Liver (tissue), 7 donors: ENCODE measurements at regions not wholly inside any gene's neighbourhood (a gene's known extent, or its start where the extent isn't known, plus 50 kb on each side); places are given as distances from the start of the nearest gene placed in this dataset.

Experiments
- DNase-seq: peaks from one replicate; pipeline ENCODE4 v3.0.0-alpha.2; 2017; ENCODE audit warnings: low spot score
- H3K27ac ChIP-seq, 2 donors: one replicate each; pipeline ENCODE4 v1.7.0; 2013; ENCODE audit warnings: inconsistent platforms in 2 of 2, low read length in 2 of 2, control low read depth in 1 of 2, low read depth in 1 of 2, mild to moderate bottlenecking in 1 of 2
- H3K27me3 ChIP-seq, 4 donors: one replicate each; pipeline versions ENCODE4 v1.6.1 to v1.7.0; 2013; ENCODE audit warnings: low read length in 3 of 4, inconsistent platforms in 1 of 4, mild to moderate bottlenecking in 1 of 4, moderate library complexity in 1 of 4; ENCODE audit not compliant: control insufficient read depth in 4 of 4, insufficient read depth in 4 of 4
- H3K36me3 ChIP-seq, 4 donors: one replicate each; pipeline versions ENCODE4 v1.6.1 to v1.7.0; 2013; ENCODE audit warnings: low read length in 3 of 4, mild to moderate bottlenecking in 3 of 4, low read depth in 1 of 4, moderate library complexity in 1 of 4; ENCODE audit not compliant: control insufficient read depth in 4 of 4, insufficient read depth in 3 of 4
- H3K4me1 ChIP-seq, 4 donors: one replicate each; pipeline versions ENCODE4 v1.6.1 to v1.7.0; 2013; ENCODE audit warnings: low read length in 3 of 4, mild to moderate bottlenecking in 3 of 4, moderate library complexity in 1 of 4; ENCODE audit not compliant: control insufficient read depth in 4 of 4, insufficient read depth in 4 of 4
- H3K4me3 ChIP-seq, 3 donors: one replicate each; pipeline versions ENCODE4 v1.6.1 to v1.7.0; 2013; ENCODE audit warnings: low read length in 3 of 3, control low read depth in 1 of 3, low read depth in 1 of 3, mild to moderate bottlenecking in 1 of 3
- H3K9ac ChIP-seq, 2 donors: one replicate each; pipeline ENCODE4 v1.7.0; 2013; ENCODE audit warnings: low read length in 2 of 2, mild to moderate bottlenecking in 2 of 2, moderate library complexity in 2 of 2, control low read depth in 1 of 2, low read depth in 1 of 2
- H3K9me3 ChIP-seq, 4 donors: one replicate each; pipeline versions ENCODE4 v1.6.1 to v1.7.0; 2013; ENCODE audit warnings: low read length in 3 of 4; ENCODE audit not compliant: control insufficient read depth in 4 of 4
- EGR1 ChIP-seq, 2 donors: IDR thresholded peaks; 2 replicates each; pipeline ENCODE4 v1.6.1; 2016 to 2018; ENCODE audit warnings: antibody characterized with exemption in 2 of 2, low read depth in 2 of 2
- FOXA2 ChIP-seq: IDR thresholded peaks from 2 replicates; pipeline ENCODE4 v1.6.1; 2016; ENCODE audit warnings: antibody characterized with exemption
- GABPA ChIP-seq, 2 donors: IDR thresholded peaks in 1 of 2; conservative IDR thresholded peaks in 1 of 2; 2 replicates each; pipeline ENCODE4 v1.6.1; 2016; ENCODE audit warnings: antibody characterized with exemption in 2 of 2, mild to moderate bottlenecking in 1 of 2, moderate library complexity in 1 of 2
- HNF4A ChIP-seq, 2 donors: conservative IDR thresholded peaks; 2 replicates each; pipeline ENCODE4 v1.6.1; 2016; ENCODE audit warnings: antibody characterized with exemption in 2 of 2, mild to moderate bottlenecking in 2 of 2
- HNF4G ChIP-seq: IDR thresholded peaks from 2 replicates; pipeline ENCODE4 v1.6.1; 2016; ENCODE audit warnings: antibody characterized with exemption
- NR2F2 ChIP-seq: IDR thresholded peaks from 2 replicates; pipeline ENCODE4 v1.6.1; 2016; ENCODE audit warnings: antibody characterized with exemption
- RAD21 ChIP-seq, 2 donors: IDR thresholded peaks; 2 replicates each; pipeline ENCODE4 v1.6.1; 2016; ENCODE audit warnings: antibody characterized with exemption in 2 of 2, mild to moderate bottlenecking in 2 of 2
- RXRA ChIP-seq, 2 donors: IDR thresholded peaks; 2 replicates each; pipeline ENCODE4 v1.6.1; 2017 to 2018; ENCODE audit warnings: antibody characterized with exemption in 2 of 2, mild to moderate bottlenecking in 1 of 2
- SP1 ChIP-seq: IDR thresholded peaks from 2 replicates; pipeline ENCODE4 v1.6.1; 2018; ENCODE audit warnings: antibody characterized with exemption, mild to moderate bottlenecking
- TAF1 ChIP-seq: conservative IDR thresholded peaks from 2 replicates; pipeline ENCODE4 v1.6.1; 2016; ENCODE audit warnings: antibody characterized with exemption, mild to moderate bottlenecking
- WGBS: extraction: QIAGEN DNeasy Blood & Tissue Kit; methylation state at CpG from one replicate; pipeline ENCODE4 v1.1.7; 2013; 5-methylcytosine and 5-hydroxymethylcytosine counted together
- TF ChIP-seq, protein P1 (sequence below): IDR thresholded peaks from 2 replicates; pipeline ENCODE4 v1.6.1; 2016; ENCODE audit warnings: antibody characterized with exemption
- TF ChIP-seq, protein P2 (sequence below): IDR thresholded peaks from 2 replicates; pipeline ENCODE4 v1.6.1; 2016; ENCODE audit warnings: antibody characterized with exemption, mild to moderate bottlenecking
- TF ChIP-seq, protein P3 (sequence below): IDR thresholded peaks from 2 replicates; pipeline ENCODE4 v1.6.1; 2016; ENCODE audit warnings: antibody characterized with exemption
- TF ChIP-seq, protein P4 (sequence below): IDR thresholded peaks from 2 replicates; pipeline ENCODE4 v1.6.1; 2016; ENCODE audit warnings: antibody characterized with exemption
- donor health status: healthy.
- donor health status: healthy.
- donor health status: healthy.
- donor health status: healthy.

DNA sequence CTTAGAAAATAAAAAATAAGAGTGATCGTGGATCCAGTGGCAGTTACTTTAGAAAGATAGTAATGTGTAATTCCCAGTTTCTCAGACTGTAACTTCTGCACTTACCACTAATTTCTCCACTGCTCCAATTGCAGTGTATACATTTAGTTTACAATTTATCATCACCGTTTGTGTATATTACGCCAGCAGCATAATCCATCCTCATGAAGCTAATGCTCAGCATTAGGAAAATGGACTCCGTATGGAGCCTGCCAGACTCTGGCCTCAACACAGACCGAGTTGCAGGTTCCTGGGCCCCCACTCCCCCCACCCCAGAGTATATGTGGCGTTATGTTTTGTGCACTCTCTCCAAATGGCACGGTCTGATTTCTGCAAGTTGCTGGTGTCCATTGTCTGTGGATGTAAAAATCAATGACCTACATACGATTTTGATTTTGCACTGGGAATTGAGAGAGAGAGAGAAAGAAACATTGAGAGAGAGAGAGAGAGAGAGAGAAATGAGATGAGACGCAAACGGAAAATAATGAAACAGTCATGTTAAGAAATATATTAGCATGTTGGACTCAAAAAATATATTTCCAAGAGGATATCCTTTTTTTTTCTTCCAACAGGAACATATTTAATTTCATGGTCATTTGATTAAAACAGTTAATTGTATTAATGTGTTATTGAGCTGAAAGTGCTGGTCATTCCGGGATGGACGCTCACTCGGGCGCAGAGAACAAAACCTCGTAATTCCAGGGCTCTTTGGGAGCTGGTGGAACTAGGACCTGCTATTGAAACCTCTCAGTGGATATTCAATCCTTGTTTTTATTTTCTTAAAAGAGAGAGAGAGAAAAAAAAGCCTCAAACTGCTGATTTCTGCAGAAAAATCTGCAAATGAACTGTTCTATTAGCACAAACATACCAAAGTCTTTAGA lies 278.8 kb downstream of the TSHZ3 start (continued):
- TF ChIP-seq, protein P1, sequence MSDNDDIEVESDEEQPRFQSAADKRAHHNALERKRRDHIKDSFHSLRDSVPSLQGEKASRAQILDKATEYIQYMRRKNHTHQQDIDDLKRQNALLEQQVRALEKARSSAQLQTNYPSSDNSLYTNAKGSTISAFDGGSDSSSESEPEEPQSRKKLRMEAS, result no peak

DNA sequence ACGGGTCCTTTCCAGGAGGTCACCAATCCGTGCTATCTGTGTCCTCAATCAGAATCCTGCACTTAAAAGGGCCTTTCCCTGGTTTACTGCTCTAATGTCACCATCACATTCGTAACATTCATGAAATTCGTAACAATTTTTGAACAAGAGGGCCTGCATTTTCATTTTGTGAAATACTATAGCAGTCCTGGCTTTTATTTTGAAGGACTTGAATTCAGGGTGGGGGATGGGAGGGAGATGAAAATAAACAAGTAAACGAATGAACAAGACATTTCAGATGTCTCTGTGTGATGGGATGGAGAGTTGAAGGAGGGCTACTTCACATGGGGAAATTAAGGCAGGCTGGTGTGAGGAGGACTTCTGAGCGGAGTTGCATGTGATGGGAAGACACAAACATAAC lies 281.0 kb downstream of the TSHZ3 start:
- WGBS, result 71% methylated on average over 6 of the region's 6 CpGs
- TF ChIP-seq NR2F2, result no peak
- TF ChIP-seq HNF4A (conservative IDR thresholded peaks at IDR 0.05), result no peak
- TF ChIP-seq HNF4G, result no peak
- no peak for TF ChIP-seq GABPA (IDR thresholded peaks at IDR 0.05 in 1 of 2, conservative IDR thresholded peaks at IDR 0.05 in 1 of 2)
- TF ChIP-seq TAF1, result no peak
- TF ChIP-seq, protein P2, sequence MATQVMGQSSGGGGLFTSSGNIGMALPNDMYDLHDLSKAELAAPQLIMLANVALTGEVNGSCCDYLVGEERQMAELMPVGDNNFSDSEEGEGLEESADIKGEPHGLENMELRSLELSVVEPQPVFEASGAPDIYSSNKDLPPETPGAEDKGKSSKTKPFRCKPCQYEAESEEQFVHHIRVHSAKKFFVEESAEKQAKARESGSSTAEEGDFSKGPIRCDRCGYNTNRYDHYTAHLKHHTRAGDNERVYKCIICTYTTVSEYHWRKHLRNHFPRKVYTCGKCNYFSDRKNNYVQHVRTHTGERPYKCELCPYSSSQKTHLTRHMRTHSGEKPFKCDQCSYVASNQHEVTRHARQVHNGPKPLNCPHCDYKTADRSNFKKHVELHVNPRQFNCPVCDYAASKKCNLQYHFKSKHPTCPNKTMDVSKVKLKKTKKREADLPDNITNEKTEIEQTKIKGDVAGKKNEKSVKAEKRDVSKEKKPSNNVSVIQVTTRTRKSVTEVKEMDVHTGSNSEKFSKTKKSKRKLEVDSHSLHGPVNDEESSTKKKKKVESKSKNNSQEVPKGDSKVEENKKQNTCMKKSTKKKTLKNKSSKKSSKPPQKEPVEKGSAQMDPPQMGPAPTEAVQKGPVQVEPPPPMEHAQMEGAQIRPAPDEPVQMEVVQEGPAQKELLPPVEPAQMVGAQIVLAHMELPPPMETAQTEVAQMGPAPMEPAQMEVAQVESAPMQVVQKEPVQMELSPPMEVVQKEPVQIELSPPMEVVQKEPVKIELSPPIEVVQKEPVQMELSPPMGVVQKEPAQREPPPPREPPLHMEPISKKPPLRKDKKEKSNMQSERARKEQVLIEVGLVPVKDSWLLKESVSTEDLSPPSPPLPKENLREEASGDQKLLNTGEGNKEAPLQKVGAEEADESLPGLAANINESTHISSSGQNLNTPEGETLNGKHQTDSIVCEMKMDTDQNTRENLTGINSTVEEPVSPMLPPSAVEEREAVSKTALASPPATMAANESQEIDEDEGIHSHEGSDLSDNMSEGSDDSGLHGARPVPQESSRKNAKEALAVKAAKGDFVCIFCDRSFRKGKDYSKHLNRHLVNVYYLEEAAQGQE, result no peak
- TF ChIP-seq EGR1 (IDR thresholded peaks at IDR 0.05; ENCODE audit: low read depth in 2 of 2), result no peak
- TF ChIP-seq, protein P1, result no peak
- TF ChIP-seq SP1, result no peak
- no peak for TF ChIP-seq RAD21 (IDR thresholded peaks at IDR 0.05)
- TF ChIP-seq FOXA2, result no peak
- no peak for TF ChIP-seq RXRA (IDR thresholded peaks at IDR 0.05)

DNA sequence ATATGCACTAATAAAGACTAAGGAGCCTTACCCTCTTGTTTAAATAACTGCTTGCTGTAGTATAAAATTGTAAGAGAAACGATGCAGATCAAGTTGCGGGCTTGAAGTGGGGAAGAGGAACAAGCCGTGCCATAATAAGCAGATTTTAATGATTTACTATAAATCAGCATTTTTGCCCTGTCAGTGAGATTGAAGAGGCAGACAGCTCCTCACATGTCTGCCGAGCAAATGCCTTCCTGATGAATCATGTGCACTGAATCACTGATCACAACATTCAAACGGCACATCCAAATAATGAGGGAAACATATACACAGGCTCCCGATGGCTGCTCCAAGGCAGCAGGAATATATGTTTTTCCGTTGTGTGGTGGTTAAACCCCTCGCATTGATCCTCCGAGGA lies 282.9 kb downstream of the TSHZ3 start:
- no peaks in the 10 kb centered on the region for H3K36me3 ChIP-seq
- no peaks in the 10 kb centered on the region for H3K4me1 ChIP-seq
- 73% methylated on average over 9 of the region's 9 CpGs for WGBS
- no peak overlapping the region for H3K9ac ChIP-seq
- TF ChIP-seq RAD21 (IDR thresholded peaks at IDR 0.05), result no peak
- no peak for TF ChIP-seq EGR1 (IDR thresholded peaks at IDR 0.05; ENCODE audit: low read depth in 2 of 2)
- no peak for TF ChIP-seq TAF1
- no peak for TF ChIP-seq NR2F2
- no peak for TF ChIP-seq GABPA (IDR thresholded peaks at IDR 0.05 in 1 of 2, conservative IDR thresholded peaks at IDR 0.05 in 1 of 2)
- TF ChIP-seq, protein P3, sequence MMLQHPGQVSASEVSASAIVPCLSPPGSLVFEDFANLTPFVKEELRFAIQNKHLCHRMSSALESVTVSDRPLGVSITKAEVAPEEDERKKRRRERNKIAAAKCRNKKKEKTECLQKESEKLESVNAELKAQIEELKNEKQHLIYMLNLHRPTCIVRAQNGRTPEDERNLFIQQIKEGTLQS, result no peak
- TF ChIP-seq, protein P2, result no peak
- TF ChIP-seq, protein P4, sequence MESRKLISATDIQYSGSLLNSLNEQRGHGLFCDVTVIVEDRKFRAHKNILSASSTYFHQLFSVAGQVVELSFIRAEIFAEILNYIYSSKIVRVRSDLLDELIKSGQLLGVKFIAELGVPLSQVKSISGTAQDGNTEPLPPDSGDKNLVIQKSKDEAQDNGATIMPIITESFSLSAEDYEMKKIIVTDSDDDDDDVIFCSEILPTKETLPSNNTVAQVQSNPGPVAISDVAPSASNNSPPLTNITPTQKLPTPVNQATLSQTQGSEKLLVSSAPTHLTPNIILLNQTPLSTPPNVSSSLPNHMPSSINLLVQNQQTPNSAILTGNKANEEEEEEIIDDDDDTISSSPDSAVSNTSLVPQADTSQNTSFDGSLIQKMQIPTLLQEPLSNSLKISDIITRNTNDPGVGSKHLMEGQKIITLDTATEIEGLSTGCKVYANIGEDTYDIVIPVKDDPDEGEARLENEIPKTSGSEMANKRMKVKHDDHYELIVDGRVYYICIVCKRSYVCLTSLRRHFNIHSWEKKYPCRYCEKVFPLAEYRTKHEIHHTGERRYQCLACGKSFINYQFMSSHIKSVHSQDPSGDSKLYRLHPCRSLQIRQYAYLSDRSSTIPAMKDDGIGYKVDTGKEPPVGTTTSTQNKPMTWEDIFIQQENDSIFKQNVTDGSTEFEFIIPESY, result no peak
- TF ChIP-seq SP1, result no peak
- DNase-seq, result no peak
- no peaks in the 10 kb centered on the region for H3K27me3 ChIP-seq
- no peak overlapping the region for H3K27ac ChIP-seq
- H3K4me3 ChIP-seq, result no peak overlapping the region
- peaks cover 0 to 2% (median 0%) of the 10 kb centered on the region in 4 donors for H3K9me3 ChIP-seq

More for the DNA sequence above, 281.0 kb downstream of the TSHZ3 start:
- no peaks in the 10 kb centered on the region for H3K4me1 ChIP-seq
- peaks cover 0 to 2% (median 0%) of the 10 kb centered on the region in 4 donors for H3K9me3 ChIP-seq
- peaks cover 0 to 3% (median 2%) of the 10 kb centered on the region in 4 donors for H3K27me3 ChIP-seq
- no peaks in the 10 kb centered on the region for H3K36me3 ChIP-seq
- H3K27ac ChIP-seq, result no peak overlapping the region
- no peak for DNase-seq
- H3K4me3 ChIP-seq, result no peak overlapping the region
- no peak overlapping the region for H3K9ac ChIP-seq
